ENCODE measurements at regions not wholly inside any gene's neighbourhood (a gene's known extent, or its start where the extent isn't known, plus 50 kb on each side); places are given as distances from the start of the nearest gene placed in this dataset.

DNA sequence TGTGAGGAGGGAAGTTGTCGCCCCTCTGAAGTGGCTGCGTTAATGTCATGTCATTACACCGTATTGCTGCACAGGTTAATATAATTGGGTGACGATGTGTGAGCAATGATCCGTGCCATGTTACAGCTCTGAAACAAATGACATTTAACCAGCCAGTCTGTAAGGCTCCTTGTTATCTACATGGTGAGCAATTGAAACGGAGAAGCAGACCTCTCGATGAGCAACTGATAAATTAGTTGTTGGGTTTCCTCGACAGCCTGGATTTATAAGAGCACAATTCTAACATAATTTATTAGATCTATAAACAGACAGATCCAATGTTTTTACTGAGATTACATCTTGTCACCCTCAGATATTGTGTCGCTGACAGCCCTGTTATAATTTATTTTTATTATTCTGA, 49.9 kb upstream of the MAFB start:
- H3K27me3 Mint-ChIP-seq (ENCODE audit: low read depth, poor library complexity): peaks cover 35% of the 10 kb centered on the region
- no peaks in the 10 kb centered on the region for H3K36me3 Mint-ChIP-seq (ENCODE audit: low read depth)
- H3K27ac Mint-ChIP-seq: no peak overlapping the region
- peaks cover 28% of the 10 kb centered on the region for H3K4me1 Mint-ChIP-seq
- no peak for DNase-seq
- peaks cover 12% of the 10 kb centered on the region for H3K9me3 Mint-ChIP-seq
- TF ChIP-seq, protein P1, sequence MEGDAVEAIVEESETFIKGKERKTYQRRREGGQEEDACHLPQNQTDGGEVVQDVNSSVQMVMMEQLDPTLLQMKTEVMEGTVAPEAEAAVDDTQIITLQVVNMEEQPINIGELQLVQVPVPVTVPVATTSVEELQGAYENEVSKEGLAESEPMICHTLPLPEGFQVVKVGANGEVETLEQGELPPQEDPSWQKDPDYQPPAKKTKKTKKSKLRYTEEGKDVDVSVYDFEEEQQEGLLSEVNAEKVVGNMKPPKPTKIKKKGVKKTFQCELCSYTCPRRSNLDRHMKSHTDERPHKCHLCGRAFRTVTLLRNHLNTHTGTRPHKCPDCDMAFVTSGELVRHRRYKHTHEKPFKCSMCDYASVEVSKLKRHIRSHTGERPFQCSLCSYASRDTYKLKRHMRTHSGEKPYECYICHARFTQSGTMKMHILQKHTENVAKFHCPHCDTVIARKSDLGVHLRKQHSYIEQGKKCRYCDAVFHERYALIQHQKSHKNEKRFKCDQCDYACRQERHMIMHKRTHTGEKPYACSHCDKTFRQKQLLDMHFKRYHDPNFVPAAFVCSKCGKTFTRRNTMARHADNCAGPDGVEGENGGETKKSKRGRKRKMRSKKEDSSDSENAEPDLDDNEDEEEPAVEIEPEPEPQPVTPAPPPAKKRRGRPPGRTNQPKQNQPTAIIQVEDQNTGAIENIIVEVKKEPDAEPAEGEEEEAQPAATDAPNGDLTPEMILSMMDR (IDR thresholded peaks at IDR 0.05): no peak
- no peak overlapping the region for H3K4me3 Mint-ChIP-seq

DNA sequence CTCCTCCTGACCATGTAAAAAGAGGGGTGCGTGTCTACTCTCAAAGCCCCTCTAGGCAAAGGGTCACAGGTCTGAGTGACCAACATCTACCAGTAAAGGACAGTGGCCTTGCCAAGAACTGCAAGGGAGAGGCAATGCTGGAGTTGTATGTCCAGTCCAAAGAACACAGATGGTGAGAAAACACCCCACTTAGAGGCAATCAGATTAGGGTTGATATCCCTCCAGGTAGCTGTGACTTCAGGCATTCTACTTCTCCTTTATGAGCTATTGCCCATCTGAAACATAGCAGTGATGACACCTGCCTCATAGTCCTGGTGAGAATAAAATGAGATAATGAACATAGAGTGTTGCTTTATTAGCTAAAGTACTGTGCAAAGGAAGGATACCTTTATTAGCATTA, 50.8 kb upstream of the MAFB start:
- Mint-ChIP-seq H3K27me3 (ENCODE audit: low read depth, poor library complexity) (peaks cover 43% of the 10 kb centered on the region), H3K36me3 (ENCODE audit: low read depth) (no peaks in the 10 kb centered on the region), H3K4me1 (peaks cover 34% of the 10 kb centered on the region), H3K9me3 (peaks cover 12% of the 10 kb centered on the region), H3K4me3 (no peak overlapping the region), H3K27ac (no peak overlapping the region)
- TF ChIP-seq, protein P1 (IDR thresholded peaks at IDR 0.05): no peak
- DNase-seq: no peak

DNA sequence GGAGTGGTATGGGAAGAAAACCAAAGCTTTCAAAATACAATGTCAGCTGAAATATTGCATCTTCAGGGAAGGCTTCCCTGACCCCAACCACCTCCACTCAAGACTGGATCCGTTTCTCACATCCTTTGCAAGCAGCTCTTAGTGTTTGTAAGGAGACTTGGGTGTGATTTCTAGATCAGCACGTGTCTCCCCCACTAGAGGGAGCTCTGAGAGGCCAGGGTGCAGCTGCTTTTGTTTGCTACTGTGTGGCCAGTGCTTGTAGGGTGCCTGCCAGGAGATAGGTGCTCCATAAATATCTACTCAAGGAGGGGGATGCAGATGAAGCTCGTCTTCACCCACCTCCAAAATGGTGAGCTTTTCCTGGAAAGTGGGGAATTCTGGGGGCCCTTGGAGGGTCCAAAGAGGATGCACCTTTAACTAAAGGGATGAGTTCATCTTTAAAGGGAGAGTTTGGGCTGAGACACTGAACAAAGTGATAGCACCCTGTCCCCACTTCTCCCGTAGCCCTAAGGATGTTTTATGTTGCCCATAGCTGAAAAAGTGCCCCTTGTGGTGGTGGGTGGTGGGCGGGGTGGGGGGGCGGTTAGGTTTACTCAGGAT, 52.6 kb upstream of the MAFB start:
- Mint-ChIP-seq H3K27me3 (ENCODE audit: low read depth, poor library complexity) (peaks cover 46% of the 10 kb centered on the region), H3K9me3 (no peaks in the 10 kb centered on the region), H3K27ac (no peak overlapping the region), H3K4me3 (no peak overlapping the region), H3K4me1 (peaks cover 34% of the 10 kb centered on the region), H3K36me3 (ENCODE audit: low read depth) (no peaks in the 10 kb centered on the region)
- TF ChIP-seq, protein P1 (IDR thresholded peaks at IDR 0.05): peak; percentile 47
- DNase-seq: peak; percentile 22

DNA sequence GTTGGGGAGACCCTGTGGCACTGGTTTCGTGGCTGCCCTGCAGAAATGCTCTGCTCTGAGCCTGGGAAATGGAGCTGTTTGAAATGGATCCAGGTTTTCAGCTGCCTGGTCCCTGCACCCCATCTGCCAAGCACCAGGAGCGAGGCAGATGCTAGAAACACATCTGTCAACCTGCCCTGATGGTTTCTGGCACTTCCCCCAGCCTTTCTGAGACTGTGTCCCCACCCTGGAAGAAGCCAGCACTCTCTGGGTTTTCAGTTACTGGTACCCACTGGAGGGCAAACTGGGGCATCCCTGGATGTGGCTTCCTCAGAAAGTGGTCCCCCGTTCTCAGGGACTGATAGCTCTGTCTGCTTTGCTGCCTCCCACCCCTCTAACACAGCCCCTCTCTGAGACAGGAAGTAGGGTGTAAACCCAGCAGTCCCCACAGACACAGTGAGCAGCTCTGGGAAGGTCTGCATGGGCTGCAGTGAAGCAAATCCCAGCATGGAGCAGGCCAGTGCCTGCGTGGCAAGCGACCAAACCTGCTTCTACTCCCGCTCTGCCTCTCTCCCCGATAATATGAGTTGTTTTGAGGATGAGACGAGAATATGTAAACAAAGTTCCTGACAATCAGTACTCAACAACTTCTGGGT, 54.2 kb upstream of the MAFB start:
- no peaks in the 10 kb centered on the region for H3K9me3 Mint-ChIP-seq
- DNase-seq: no peak
- peaks cover 29% of the 10 kb centered on the region for H3K4me1 Mint-ChIP-seq
- no peaks in the 10 kb centered on the region for H3K36me3 Mint-ChIP-seq (ENCODE audit: low read depth)
- H3K27me3 Mint-ChIP-seq (ENCODE audit: low read depth, poor library complexity): peaks cover 52% of the 10 kb centered on the region
- TF ChIP-seq, protein P1 (IDR thresholded peaks at IDR 0.05): no peak
- H3K4me3 Mint-ChIP-seq: no peak overlapping the region
- no peak overlapping the region for H3K27ac Mint-ChIP-seq

DNA sequence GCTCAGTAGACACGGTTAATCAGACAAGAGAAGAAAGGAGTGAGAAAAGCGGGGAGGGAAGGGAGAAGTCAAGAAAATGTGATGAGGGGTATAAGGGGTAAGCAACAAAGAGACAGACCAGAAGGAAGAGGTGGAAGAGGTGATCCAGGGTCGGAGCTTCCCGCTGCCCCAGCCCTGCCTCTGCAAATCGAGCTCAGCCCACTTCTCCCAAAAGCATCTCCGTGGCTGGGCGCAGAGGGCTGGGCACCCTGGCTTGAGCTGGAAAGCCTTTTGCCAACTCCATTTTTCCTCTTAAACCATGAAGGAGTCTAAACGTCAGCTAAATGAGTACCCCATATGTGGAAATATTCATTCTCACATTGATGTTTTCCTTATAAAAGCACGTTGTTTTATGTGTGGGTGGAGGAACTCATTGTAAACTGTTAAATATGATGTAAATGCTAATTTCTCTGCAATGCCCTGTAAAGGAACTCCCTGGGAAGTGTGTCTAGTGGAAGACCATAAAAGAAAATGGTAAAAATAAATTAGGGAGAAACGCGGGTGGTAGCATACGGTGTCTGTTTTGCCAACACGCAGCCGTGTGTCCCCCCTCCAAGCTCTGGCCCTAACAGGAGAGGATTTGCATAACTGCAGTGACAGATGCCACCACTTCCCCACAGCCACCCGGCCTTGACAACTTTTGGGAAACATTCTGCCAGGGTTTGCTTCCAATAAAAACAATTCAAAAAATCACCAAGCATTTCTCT, 55.2 kb upstream of the MAFB start:
- peaks cover 21% of the 10 kb centered on the region for H3K4me1 Mint-ChIP-seq
- no peaks in the 10 kb centered on the region for H3K9me3 Mint-ChIP-seq
- H3K27me3 Mint-ChIP-seq (ENCODE audit: low read depth, poor library complexity): peaks cover 55% of the 10 kb centered on the region
- H3K27ac Mint-ChIP-seq: no peak overlapping the region
- H3K4me3 Mint-ChIP-seq: no peak overlapping the region
- no peak for DNase-seq
- TF ChIP-seq, protein P1 (IDR thresholded peaks at IDR 0.05): no peak
- H3K36me3 Mint-ChIP-seq (ENCODE audit: low read depth): no peaks in the 10 kb centered on the region

Measured in nephron progenitor cell (in vitro differentiated cells).